Activated naive CD8-positive, alpha-beta T cell treated with anti-CD3 and anti-CD28 coated beads for 36 hours (primary cell): ENCODE measurements at regions not wholly inside any gene's neighbourhood (a gene's known extent, or its start where the extent isn't known, plus 50 kb on each side); places are given as distances from the start of the nearest gene placed in this dataset.
"Not testable (repeated sequence)": the region's sequence is repeated elsewhere in the genome, so short reads cannot be mapped to it uniquely, and the experiment has no call there.

ENCODE experiments used
- DNase-seq: peaks from one replicate; pipeline ENCODE4 v3.0.0; 2021
- H3K27ac Mint-ChIP-seq: one replicate; pipeline ENCODE4 v1.8.0; 2022; ENCODE audit warnings: mild to moderate bottlenecking, moderate library complexity, mixed read lengths
- H3K27me3 Mint-ChIP-seq: one replicate; pipeline ENCODE4 v1.8.0; 2022; ENCODE audit warnings: mild to moderate bottlenecking, mixed read lengths
- H3K36me3 Mint-ChIP-seq: one replicate; pipeline ENCODE4 v1.8.0; 2021; ENCODE audit warnings: mild to moderate bottlenecking, mixed read lengths
- H3K4me1 Mint-ChIP-seq: one replicate; pipeline ENCODE4 v1.8.0; 2021; ENCODE audit warnings: mixed read lengths
- H3K4me3 Mint-ChIP-seq: one replicate; pipeline ENCODE4 v1.8.0; 2022; ENCODE audit warnings: mild to moderate bottlenecking, moderate library complexity, mixed read lengths
- H3K9me3 Mint-ChIP-seq: one replicate; pipeline ENCODE4 v1.8.0; 2022; ENCODE audit warnings: mixed read lengths

DNA sequence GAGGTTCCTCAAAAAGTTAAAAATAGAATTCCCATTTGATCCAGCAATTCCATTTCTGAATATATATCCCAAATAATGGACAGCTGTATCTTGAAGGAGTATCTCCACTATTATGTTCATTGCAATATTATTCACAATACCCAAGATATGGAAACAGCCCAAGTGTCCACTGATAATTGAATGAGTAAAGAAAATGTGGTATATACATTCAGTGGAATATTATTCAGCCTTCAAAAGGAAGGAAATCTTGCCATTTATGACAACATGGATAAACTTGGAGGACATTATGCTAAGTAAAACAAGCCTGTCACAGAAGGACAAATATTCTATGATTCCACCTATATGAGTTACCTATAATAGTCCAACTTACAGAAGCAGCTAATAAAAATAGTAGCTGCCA is 979.0 kb downstream of the SLC6A15 start:
- H3K9me3 Mint-ChIP-seq = no peaks in the 10 kb centered on the region
- no peaks in the 10 kb centered on the region for H3K36me3 Mint-ChIP-seq
- H3K4me1 Mint-ChIP-seq = no peaks in the 10 kb centered on the region
- DNase-seq = no peak
- H3K27ac Mint-ChIP-seq = no peak overlapping the region
- H3K4me3 Mint-ChIP-seq = no peak overlapping the region
- H3K27me3 Mint-ChIP-seq = no peaks in the 10 kb centered on the region

DNA sequence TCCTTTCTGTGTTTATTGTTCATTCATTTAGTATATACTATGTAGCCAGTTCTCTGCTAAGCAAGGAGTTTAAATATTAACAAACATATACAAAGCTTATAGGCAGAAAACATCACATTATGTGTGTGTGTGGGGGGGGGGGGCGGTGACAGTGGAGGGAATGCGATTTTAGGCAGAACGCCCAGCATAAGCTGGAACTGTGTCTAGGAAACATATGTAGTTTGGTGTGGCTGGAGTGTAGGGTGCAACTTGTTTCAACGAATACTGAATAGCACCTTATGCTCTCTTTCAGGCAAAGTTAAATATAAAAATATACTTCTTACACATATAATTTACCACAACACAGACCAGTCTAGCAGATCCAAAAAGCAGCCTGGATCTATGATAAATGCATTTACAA is 980.6 kb downstream of the SLC6A15 start:
- H3K4me3 Mint-ChIP-seq = no peak overlapping the region

DNA sequence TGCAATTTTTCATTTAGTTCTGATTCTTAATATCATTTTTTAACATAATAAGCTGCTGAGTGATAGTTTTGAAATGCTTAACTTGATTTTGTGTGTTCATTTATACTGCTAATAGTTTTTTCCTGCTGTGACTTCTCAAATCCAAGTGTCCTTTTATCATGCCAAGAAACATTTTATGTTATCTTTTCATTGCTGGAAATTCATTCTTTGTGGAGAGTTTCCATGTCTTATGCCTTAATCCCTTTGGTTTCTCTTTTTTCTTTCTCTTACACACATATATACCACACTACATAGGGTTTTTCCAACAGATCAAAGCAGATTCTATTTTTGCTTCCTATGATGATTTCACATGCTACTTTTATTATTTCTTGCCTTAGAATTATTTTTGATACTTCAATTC is 981.1 kb downstream of the SLC6A15 start:
- DNase-seq = no peak
- Mint-ChIP-seq H3K27me3 (no peaks in the 10 kb centered on the region), H3K4me1 (no peaks in the 10 kb centered on the region), H3K27ac (no peak overlapping the region), H3K36me3 (no peaks in the 10 kb centered on the region), H3K4me3 (no peak overlapping the region), H3K9me3 (no peaks in the 10 kb centered on the region)

More for the DNA sequence above, 980.6 kb downstream of the SLC6A15 start:
- H3K36me3 Mint-ChIP-seq = no peaks in the 10 kb centered on the region
- no peaks in the 10 kb centered on the region for H3K4me1 Mint-ChIP-seq
- H3K27ac Mint-ChIP-seq = no peak overlapping the region
- DNase-seq = no peak
- H3K27me3 Mint-ChIP-seq = no peaks in the 10 kb centered on the region
- no peaks in the 10 kb centered on the region for H3K9me3 Mint-ChIP-seq

DNA sequence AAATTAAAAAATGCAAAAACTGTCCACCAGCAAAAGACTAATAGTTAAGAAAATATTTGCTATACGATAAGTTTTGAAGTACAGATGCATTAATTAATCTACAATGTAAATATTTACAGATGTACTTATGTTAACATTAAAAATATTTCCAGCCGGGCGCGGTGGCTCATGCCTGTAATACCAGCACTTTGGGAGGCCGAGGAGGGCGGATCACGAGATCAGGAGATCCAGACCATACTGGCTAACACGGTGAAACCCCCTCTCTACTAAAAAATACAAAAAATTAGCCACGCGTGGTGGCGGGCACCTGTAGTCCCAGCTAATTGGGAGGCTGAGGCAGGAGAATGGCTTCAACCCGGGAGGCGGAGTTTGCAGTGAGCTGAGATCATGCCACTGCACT is 982.8 kb downstream of the SLC6A15 start:
- H3K9me3 Mint-ChIP-seq, DNase-seq, H3K4me1 Mint-ChIP-seq: not testable (repeated sequence)

DNA sequence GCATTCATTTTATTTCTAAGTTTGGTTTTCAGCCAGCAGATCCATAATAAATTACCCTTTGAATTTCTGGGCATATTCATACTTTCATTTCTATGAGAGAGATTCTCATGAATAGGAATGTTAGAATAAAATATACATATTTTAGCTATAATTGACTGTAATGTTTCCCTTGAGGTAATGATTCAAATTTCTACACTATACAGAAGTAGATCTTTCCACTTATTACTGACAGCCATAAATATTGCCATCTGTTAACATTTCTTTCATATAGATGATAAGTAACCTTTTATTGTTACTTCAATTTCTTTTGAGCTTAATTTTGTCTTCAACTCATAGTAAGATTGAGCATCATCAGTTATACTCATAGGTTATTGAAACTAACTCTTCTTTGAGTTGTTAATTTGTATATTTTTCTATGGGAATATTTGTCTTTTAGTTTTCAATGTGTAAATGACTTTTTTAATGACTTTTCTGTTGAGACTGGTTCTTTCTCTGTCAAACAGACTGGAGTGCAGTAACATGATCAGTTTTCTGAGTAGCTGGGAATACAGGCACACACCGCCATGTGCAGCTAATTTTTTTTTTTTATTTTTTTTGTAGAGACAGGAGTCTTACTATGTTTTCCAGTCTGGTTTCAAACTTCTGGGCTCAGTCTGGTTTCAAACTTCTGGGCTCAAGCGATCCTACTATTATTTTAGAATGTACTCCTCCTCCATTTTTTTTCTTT is 991.6 kb downstream of the SLC6A15 start:
- Mint-ChIP-seq H3K27ac (no peak overlapping the region), H3K4me3 (no peak overlapping the region), H3K36me3 (no peaks in the 10 kb centered on the region), H3K4me1 (no peaks in the 10 kb centered on the region), H3K27me3 (no peaks in the 10 kb centered on the region), H3K9me3 (no peaks in the 10 kb centered on the region)
- DNase-seq = no peak

More for the DNA sequence above, 982.8 kb downstream of the SLC6A15 start:
- H3K36me3 Mint-ChIP-seq, H3K4me3 Mint-ChIP-seq, H3K27me3 Mint-ChIP-seq, H3K27ac Mint-ChIP-seq: not testable (repeated sequence)

DNA sequence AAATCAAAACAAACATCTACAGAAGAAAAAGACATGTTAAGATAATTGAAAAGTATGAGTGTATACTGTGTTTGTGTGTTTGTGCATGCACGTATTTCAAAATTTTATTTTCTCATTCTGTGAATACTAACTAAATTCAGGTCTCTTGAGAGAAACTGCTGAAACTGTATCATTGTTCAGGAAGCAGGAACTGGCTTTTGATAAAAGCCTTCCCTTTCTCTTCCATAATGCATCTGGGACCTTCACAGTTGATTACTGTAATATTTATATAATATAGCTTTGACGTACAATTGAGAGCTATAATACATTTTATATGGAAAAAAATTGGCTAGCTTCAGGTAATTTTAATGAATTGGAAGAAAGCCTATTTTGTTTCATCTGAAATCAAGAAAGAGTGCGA is 993.5 kb downstream of the SLC6A15 start:
- H3K27me3 Mint-ChIP-seq = no peaks in the 10 kb centered on the region
- H3K36me3 Mint-ChIP-seq = no peaks in the 10 kb centered on the region
- no peak overlapping the region for H3K4me3 Mint-ChIP-seq
- H3K9me3 Mint-ChIP-seq = no peaks in the 10 kb centered on the region
- DNase-seq = no peak
- no peaks in the 10 kb centered on the region for H3K4me1 Mint-ChIP-seq
- H3K27ac Mint-ChIP-seq = no peak overlapping the region

DNA sequence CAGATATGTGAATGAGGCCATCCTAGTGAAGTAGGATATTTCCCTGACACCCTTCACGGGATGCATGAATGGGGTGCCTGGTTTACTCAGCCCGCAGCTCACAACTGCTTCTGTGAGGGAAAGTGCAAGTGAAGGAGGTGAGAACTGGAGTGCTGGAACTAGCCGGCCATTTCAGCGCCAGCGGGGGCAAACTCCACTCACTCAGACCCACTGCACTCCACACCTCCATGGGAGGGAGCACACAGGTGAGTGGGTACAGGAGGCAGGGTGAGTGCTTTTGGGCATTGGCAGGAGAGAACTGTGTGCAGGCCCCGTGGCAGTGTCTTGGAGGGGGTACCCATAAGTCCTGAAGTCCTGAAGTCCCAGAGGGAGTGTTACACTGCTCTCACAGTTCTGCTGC is 1008.4 kb downstream of the SLC6A15 start:
- Mint-ChIP-seq H3K9me3 (peaks cover 13% of the 10 kb centered on the region), H3K27me3 (no peaks in the 10 kb centered on the region), H3K36me3 (no peaks in the 10 kb centered on the region), H3K4me3 (no peak overlapping the region), H3K27ac (no peak overlapping the region), H3K4me1 (no peaks in the 10 kb centered on the region)
- no peak for DNase-seq

DNA sequence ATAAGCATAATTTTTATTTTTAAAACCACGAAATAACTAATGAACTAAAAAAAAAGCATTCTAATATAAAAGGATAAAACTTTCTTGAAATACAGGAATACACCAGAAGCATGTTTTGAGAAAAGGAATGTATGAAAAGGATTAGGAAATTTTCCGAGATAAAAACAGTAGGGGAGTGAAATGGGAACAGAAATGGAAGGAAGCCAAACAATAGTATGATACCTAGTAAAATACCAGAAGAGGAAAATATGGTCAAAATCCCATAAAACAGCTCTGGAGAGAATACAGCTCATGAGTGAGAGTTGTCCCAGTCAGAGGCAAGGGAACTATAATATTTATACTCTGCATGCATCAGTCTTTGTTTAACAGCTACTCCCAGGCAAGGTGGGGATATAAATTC is 1016.2 kb downstream of the SLC6A15 start:
- H3K27me3 Mint-ChIP-seq = no peaks in the 10 kb centered on the region

DNA sequence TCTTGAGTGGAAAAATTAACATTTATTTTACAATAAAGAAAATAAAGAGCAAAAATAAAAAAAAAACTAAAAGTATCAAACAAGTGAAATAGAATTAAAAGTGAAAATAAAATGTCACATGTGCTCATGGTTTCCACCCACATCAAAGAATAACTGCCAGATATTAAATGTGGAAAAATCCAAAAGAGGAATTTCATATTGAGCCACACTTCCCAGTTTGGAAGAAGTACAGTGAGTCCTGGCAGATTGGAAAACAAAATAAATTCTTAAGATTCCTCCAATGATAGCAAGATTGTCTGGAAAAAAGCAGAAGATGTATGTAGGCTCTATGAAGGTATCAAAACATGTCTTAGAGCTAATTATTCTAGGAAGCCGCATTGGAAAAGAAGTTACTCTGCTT is 1019.5 kb downstream of the SLC6A15 start:
- Mint-ChIP-seq H3K27ac (no peak overlapping the region), H3K27me3 (no peaks in the 10 kb centered on the region), H3K4me3 (no peak overlapping the region), H3K9me3 (peaks cover 2% of the 10 kb centered on the region), H3K36me3 (no peaks in the 10 kb centered on the region), H3K4me1 (no peaks in the 10 kb centered on the region)
- no peak for DNase-seq

More for the DNA sequence above, 1016.2 kb downstream of the SLC6A15 start:
- H3K4me3 Mint-ChIP-seq = no peak overlapping the region
- no peak overlapping the region for H3K27ac Mint-ChIP-seq
- H3K4me1 Mint-ChIP-seq = no peaks in the 10 kb centered on the region
- H3K36me3 Mint-ChIP-seq = no peaks in the 10 kb centered on the region
- DNase-seq = no peak
- peaks cover 12% of the 10 kb centered on the region for H3K9me3 Mint-ChIP-seq

DNA sequence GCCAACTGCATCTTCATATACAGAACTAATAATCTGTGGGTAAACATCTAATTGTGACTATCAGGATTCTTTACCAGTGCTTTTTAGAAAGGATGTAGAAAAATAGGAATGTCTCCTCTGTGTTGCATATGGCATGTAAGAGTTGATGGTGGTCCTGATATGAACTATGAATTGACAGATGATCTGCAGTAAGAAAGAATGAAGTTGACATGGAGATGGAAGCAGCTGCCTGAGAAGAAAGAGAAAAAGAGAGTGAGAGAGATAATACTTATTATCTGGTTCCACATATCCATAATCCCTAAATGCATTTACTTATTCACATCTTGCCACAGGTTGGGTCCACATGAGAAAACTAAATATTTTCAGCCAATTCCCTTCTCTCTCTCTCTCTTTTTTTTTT is 1022.9 kb downstream of the SLC6A15 start:
- no peaks in the 10 kb centered on the region for H3K36me3 Mint-ChIP-seq
- peaks cover 2% of the 10 kb centered on the region for H3K9me3 Mint-ChIP-seq
- H3K4me3 Mint-ChIP-seq = no peak overlapping the region
- H3K4me1 Mint-ChIP-seq = no peaks in the 10 kb centered on the region
- no peaks in the 10 kb centered on the region for H3K27me3 Mint-ChIP-seq
- DNase-seq = no peak
- H3K27ac Mint-ChIP-seq = no peak overlapping the region

DNA sequence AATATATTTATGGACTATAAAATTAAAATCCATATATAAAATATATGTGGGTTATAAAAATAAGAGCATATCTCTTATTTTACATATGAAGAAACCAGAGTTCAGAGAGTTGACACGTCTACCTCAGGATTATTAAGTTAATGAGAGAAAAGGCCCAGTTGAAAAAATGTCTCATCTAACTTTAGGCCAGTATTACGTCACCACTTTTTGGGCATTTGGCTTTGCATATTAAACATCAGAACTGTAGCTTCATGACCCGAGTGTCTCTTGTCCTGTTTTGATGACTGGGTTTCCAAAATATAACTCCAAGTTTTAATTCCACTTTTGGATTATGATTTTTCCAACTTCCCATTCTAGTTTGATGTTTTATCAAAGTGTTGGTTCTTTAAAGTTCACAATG is 1026.1 kb downstream of the SLC6A15 start:
- no peak for DNase-seq
- H3K4me1 Mint-ChIP-seq = no peaks in the 10 kb centered on the region
- peaks cover 2% of the 10 kb centered on the region for H3K9me3 Mint-ChIP-seq
- H3K27ac Mint-ChIP-seq = no peak overlapping the region
- H3K4me3 Mint-ChIP-seq = no peak overlapping the region
- H3K27me3 Mint-ChIP-seq = no peaks in the 10 kb centered on the region
- H3K36me3 Mint-ChIP-seq = no peaks in the 10 kb centered on the region

DNA sequence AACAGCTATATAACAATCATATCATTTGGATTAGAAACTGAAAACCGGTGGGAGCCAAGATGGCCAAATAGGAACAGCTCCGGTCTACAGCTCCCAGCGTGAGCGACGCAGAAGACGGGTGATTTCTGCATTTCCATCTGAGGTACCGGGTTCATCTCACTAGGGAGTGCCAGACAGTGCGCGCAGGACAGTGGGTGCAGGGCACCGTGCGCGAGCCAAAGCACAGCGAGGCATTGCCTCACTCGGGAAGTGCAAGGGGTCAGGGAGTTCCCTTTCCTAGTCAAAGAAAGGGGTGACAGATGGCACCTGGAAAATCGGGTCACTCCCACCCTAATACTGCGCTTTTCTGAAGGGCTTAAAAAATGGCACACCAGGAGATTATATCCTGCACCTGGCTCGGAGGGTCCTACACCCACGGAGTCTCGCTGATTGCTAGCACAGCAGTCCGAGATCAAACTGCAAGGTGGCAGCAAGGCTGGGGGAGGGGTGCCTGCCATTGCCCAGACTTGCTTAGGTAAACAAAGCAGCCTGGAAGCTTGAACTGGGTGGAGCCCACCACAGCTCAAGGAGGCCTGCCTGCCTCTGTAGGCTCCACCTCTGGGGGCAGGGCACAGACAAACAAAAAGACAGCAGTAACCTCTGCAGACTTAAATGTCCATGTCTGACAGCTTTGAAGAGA is 1041.5 kb downstream of the SLC6A15 start:
- H3K4me1 Mint-ChIP-seq, H3K27me3 Mint-ChIP-seq, H3K27ac Mint-ChIP-seq, DNase-seq, H3K4me3 Mint-ChIP-seq, H3K36me3 Mint-ChIP-seq, H3K9me3 Mint-ChIP-seq: not testable (repeated sequence)

DNA sequence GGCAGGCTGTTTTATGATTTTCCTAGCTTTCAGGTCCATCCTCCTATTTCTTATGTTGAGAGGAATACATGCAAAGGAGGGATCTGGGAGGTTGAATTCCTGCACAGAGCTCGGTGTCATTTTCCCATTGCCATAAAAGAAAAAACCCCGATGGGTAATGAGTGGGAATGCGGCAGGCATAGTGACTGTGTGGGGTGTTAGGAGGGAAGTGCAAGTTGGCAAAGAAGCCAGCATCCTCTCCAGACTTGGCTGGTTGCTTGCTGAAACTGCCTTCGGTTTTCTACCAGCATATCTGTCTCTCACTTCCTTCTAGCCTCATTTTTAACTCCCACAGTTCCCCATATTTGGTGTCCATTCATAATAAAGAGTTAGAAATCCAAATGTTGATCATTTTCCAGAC is 1046.1 kb downstream of the SLC6A15 start:
- no peak for DNase-seq
- Mint-ChIP-seq H3K9me3 (no peaks in the 10 kb centered on the region), H3K36me3 (no peaks in the 10 kb centered on the region), H3K27ac (no peak overlapping the region), H3K4me3 (no peak overlapping the region), H3K27me3 (no peaks in the 10 kb centered on the region), H3K4me1 (no peaks in the 10 kb centered on the region)

DNA sequence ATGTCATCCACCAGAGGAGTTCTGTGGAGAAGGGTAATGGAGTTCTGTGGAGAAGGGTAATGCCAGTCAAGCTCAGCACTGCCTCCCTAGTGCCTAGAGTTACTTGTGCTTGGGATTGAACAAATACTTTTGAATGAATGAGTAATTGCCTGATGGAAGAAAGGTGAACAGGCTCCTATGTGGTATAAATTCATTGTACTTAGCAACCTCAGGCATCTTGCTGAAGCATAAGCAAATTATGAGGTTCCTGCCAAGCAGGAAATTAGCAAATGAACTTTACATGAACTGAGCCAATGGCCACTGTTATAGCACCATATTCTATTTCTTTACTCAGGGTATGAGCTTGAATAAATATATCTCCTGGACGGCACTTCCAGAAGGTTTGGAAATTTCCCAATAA is 1047.2 kb downstream of the SLC6A15 start:
- no peak overlapping the region for H3K4me3 Mint-ChIP-seq
- H3K9me3 Mint-ChIP-seq = no peaks in the 10 kb centered on the region
- no peak for DNase-seq
- H3K4me1 Mint-ChIP-seq = no peaks in the 10 kb centered on the region
- H3K36me3 Mint-ChIP-seq = no peaks in the 10 kb centered on the region
- H3K27ac Mint-ChIP-seq = no peak overlapping the region
- no peaks in the 10 kb centered on the region for H3K27me3 Mint-ChIP-seq

DNA sequence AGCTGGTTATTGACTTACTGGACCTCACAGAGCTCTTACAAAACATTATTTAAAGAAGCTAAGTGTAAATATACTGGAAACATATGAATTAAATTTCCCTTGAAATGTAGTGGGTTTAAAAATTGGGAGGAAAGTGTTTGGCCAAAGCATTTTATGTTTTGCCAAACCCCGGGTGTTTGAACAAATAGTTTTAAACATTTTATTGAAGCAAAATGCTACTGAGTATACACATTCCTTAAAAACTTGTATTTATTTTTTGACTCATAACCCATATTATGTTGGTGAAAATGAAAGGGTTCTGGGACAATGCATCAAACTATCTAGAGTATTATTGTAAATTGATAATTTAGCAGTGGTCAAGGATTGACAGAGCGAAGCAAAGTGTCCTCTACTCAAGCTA is 1048.5 kb downstream of the SLC6A15 start:
- no peak for DNase-seq
- Mint-ChIP-seq H3K4me1 (no peaks in the 10 kb centered on the region), H3K36me3 (no peaks in the 10 kb centered on the region), H3K4me3 (no peak overlapping the region), H3K27ac (no peak overlapping the region), H3K9me3 (peaks cover 1% of the 10 kb centered on the region), H3K27me3 (no peaks in the 10 kb centered on the region)

DNA sequence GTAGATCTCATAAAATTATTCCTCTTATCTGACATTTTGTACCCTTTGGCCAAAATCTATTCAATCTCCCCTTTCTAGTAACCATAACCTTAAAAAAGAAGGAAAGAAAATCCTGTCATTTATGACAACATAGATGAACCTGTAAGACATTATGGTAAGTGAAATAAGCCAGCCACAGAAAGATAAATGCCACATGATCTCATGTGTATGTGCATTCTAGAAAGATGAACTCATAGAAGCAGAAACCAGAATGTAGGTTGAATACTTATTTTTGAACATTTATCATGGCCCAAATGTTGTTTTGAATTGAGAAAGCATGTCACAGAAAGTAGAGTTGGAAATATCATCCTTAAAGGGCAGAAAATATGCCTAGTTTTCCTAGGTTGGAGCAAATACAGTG is 1053.6 kb downstream of the SLC6A15 start:
- Mint-ChIP-seq H3K9me3 (peaks cover 19% of the 10 kb centered on the region), H3K27me3 (no peaks in the 10 kb centered on the region), H3K4me1 (no peaks in the 10 kb centered on the region), H3K4me3 (no peak overlapping the region), H3K36me3 (no peaks in the 10 kb centered on the region), H3K27ac (no peak overlapping the region)
- no peak for DNase-seq
